GM12878 (cell line): ENCODE measurements at regions not wholly inside any gene's neighbourhood (a gene's known extent, or its start where the extent isn't known, plus 50 kb on each side); places are given as distances from the start of the nearest gene placed in this dataset.

Source experiments
- ATAC-seq: fragments of 200-7000 bp; cut with Tn5 transposase; 3 replicates; pipeline ENCODE4 v1.9.1; 2020; ENCODE audit warnings: mild to moderate bottlenecking, moderate library complexity
- BruUV-seq: library from RNA; stranded (reverse); fragments of 400-500 nt; replicated peaks from 2 replicates; lab custom pipeline; 2021; lab: Mats Ljungman, UMichigan
- CTCF ChIA-PET: fragments of 300-600 bp; sonication (Branson Sonifier 250); formaldehyde crosslinking; extraction: SDS; loops from one replicate; lab custom pipeline; 2021; ENCODE audit warnings: inconsistent platforms; lab: Yijun Ruan, JAX
- POLR2A ChIA-PET: fragments of 350-600 bp; formaldehyde crosslinking; extraction: SDS; loops from one replicate; lab custom pipeline; 2021; ENCODE audit warnings: inconsistent platforms; lab: Charles Lee
- RAD21 ChIA-PET: fragments of 300-600 bp; sonication (Branson Sonifier 250); formaldehyde crosslinking; loops from one replicate; lab custom pipeline; 2023; ENCODE audit warnings: antibody characterized with exemption; ENCODE audit not compliant: unreplicated experiment; lab: Charles Lee
- SMC1A ChIA-PET: fragments of 300-600 bp; sonication (Branson Sonifier 250); formaldehyde crosslinking; loops from one replicate; lab custom pipeline; 2023; ENCODE audit not compliant: unreplicated experiment, uncharacterized antibody; lab: Charles Lee
- DNase-seq: peaks from one replicate; pipeline ENCODE4 v3.0.0-alpha.2; 2011; ENCODE audit warnings: low read depth, low spot score
- FAIRE-seq: peaks from 3 replicates; lab custom pipeline; 2011; peaks lifted over from hg19 to GRCh38; lab: Jason Lieb, UNC
- H2AFZ ChIP-seq: 2 replicates; pipeline ENCODE4 v1.6.0; 2011; ENCODE audit warnings: low read depth, low read length, control low read depth; ENCODE audit not compliant: control insufficient read depth
- H3K27ac ChIP-seq: 2 replicates; pipeline ENCODE4 v1.5.1; 2011; ENCODE audit warnings: control low read depth; ENCODE audit not compliant: control insufficient read depth, insufficient read depth
- H3K27me3 ChIP-seq, 2 experiments: replicated peaks in 1 of 2; 2 replicates each; pipeline versions ENCODE4 v1.6.0 to v1.6.1; 2011; ENCODE audit warnings: low read length in 1 of 2; ENCODE audit not compliant: control insufficient read depth in 2 of 2, insufficient read depth in 2 of 2
- H3K36me3 ChIP-seq, 2 experiments: 2 replicates each; pipeline ENCODE4 v1.5.1; 2011; ENCODE audit warnings: low read length in 1 of 2; ENCODE audit not compliant: control insufficient read depth in 2 of 2, insufficient read depth in 2 of 2
- H3K4me1 ChIP-seq: 2 replicates; pipeline ENCODE4 v1.6.1; 2011; ENCODE audit warnings: mild to moderate bottlenecking, low read length, moderate library complexity, mixed read lengths; ENCODE audit not compliant: control insufficient read depth, insufficient read depth
- H3K4me2 ChIP-seq: 2 replicates; pipeline ENCODE4 v1.6.0; 2011; ENCODE audit warnings: control low read depth; ENCODE audit not compliant: control insufficient read depth, insufficient read depth
- H3K4me3 ChIP-seq: fragments of 200-600 bp; sonication (generic); 2 replicates; pipeline ENCODE4 v1.5.1; 2016
- H3K79me2 ChIP-seq: 2 replicates; pipeline ENCODE4 v1.6.0; 2011; ENCODE audit warnings: low read length; ENCODE audit not compliant: control insufficient read depth, insufficient read depth
- H3K9ac ChIP-seq: 2 replicates; pipeline ENCODE4 v1.8.0; 2011; ENCODE audit warnings: low read length, control low read depth, mixed read lengths; ENCODE audit not compliant: control insufficient read depth, insufficient read depth
- H3K9me3 ChIP-seq: replicated peaks from 3 replicates; pipeline ENCODE4 v1.5.1; 2011; ENCODE audit warnings: mild to moderate bottlenecking, low read length; ENCODE audit not compliant: control insufficient read depth, insufficient read depth
- H4K20me1 ChIP-seq: 2 replicates; pipeline ENCODE4 v1.6.0; 2011; ENCODE audit not compliant: control insufficient read depth, insufficient read depth
- ATF2 ChIP-seq: IDR thresholded peaks from 2 replicates; pipeline ENCODE4 v1.6.1; 2012; ENCODE audit warnings: low read length, inconsistent platforms
- CHD4 ChIP-seq: fragments of 200-600 bp; sonication (generic); IDR thresholded peaks from 2 replicates; pipeline ENCODE4 v1.6.1; 2016; ENCODE audit warnings: mild to moderate bottlenecking
- EGR1 ChIP-seq, 2 experiments: IDR thresholded peaks; 1 replicate in 1 of 2; 2 replicates in 1 of 2; pipeline ENCODE4 v1.6.1; 2011 to 2012; ENCODE audit warnings: low read depth in 2 of 2, low read length in 2 of 2, borderline replicate concordance in 1 of 2, mild to moderate bottlenecking in 1 of 2, moderate library complexity in 1 of 2
- FOXM1 ChIP-seq: IDR thresholded peaks from 2 replicates; pipeline ENCODE4 v1.6.1; 2012; ENCODE audit warnings: low read depth, mild to moderate bottlenecking, inconsistent platforms, low read length, moderate library complexity
- IRF3 ChIP-seq: fragments of 450-650 bp; IDR thresholded peaks from 2 replicates; pipeline ENCODE4 v1.6.1; 2014; ENCODE audit warnings: mild to moderate bottlenecking
- NFXL1 ChIP-seq: fragments of 450-650 bp; IDR thresholded peaks from 2 replicates; pipeline ENCODE4 v1.6.1; 2017; ENCODE audit warnings: antibody characterized with exemption, mild to moderate bottlenecking, borderline replicate concordance
- NFYB ChIP-seq: IDR thresholded peaks from 2 replicates; pipeline ENCODE4 v1.6.1; 2011; ENCODE audit warnings: low read depth, mild to moderate bottlenecking, low read length, improper control_type of control experiment, moderate library complexity; ENCODE audit not compliant: insufficient read depth
- NRF1 ChIP-seq: conservative IDR thresholded peaks from 2 replicates; pipeline ENCODE4 v1.6.1; 2011; ENCODE audit warnings: mild to moderate bottlenecking, low read depth, low read length, improper control_type of control experiment
- RUNX3 ChIP-seq: IDR thresholded peaks from 2 replicates; pipeline ENCODE4 v1.6.1; 2012; ENCODE audit warnings: low read length, inconsistent platforms
- SMAD5 ChIP-seq: IDR thresholded peaks from 2 replicates; pipeline ENCODE4 v1.6.1; 2016; ENCODE audit warnings: antibody characterized with exemption, low read depth
- SREBF1 ChIP-seq: IDR thresholded peaks from 2 replicates; pipeline ENCODE4 v1.6.1; 2012; ENCODE audit warnings: mild to moderate bottlenecking, low read length
- TARDBP ChIP-seq: IDR thresholded peaks from 2 replicates; pipeline ENCODE4 v1.6.1; 2016; ENCODE audit warnings: borderline replicate concordance
- USF1 ChIP-seq: IDR thresholded peaks from 2 replicates; pipeline ENCODE4 v1.6.1; 2011; ENCODE audit warnings: borderline replicate concordance, low read depth, mild to moderate bottlenecking, moderate library complexity, mixed read lengths, low read length; ENCODE audit not compliant: insufficient read depth; ENCODE audit errors: extremely low read length
- ZNF592 ChIP-seq: fragments of 450-650 bp; IDR thresholded peaks from 2 replicates; pipeline ENCODE4 v1.6.1; 2017; ENCODE audit warnings: mild to moderate bottlenecking, moderate library complexity
- WGBS: methylation state at CpG from one replicate; pipeline ENCODE4 v1.1.6; 2016; ENCODE audit warnings: low lambda C conversion rate; ENCODE audit not compliant: insufficient replicate concordance, insufficient coverage; ENCODE audit errors: missing lambda C conversion rate; 5-methylcytosine and 5-hydroxymethylcytosine counted together
- in situ Hi-C: fragments of 300-500 bp; cut with MboI; formaldehyde crosslinking; loops from 9 replicates; pipeline ENCODE4 v1.14.3; 2018; ENCODE audit warnings: mixed read lengths
- intact Hi-C: fragments of 100-400 bp; cut with micrococcal nuclease; formaldehyde crosslinking; loops from one replicate; pipeline ENCODE4 v1.14.2; 2022; ENCODE audit not compliant: unreplicated experiment

- Histone ChIP-seq H4K20me1 (no peaks in the 10 kb centered on the region), H3K27me3 (no peaks in the 10 kb centered on the region), H3K4me1 (no peaks in the 10 kb centered on the region), H3K27ac (no peak overlapping the region), H3K36me3 (no peaks in the 10 kb centered on the region), H3K9ac (no peak overlapping the region), H3K4me2 (no peak overlapping the region), H3K9me3 (no peaks in the 10 kb centered on the region; the same call in 2 of the 3 replicates), H3K79me2 (no peaks in the 10 kb centered on the region), H2AFZ (no peak overlapping the region), H3K4me3 (no peak overlapping the region)
- SMC1A ChIA-PET = no interaction called here
- no peak for DNase-seq
- 35% methylated on average over 5 of the region's 5 CpGs for WGBS
- intact Hi-C loops = no loop called here
- FAIRE-seq = no peak
- no TSS peak for BruUV-seq
- in situ Hi-C loops = no loop called here
- ATAC-seq = no peak
- RAD21 ChIA-PET = no interaction called here
- POLR2A ChIA-PET = no interaction called here
- CTCF ChIA-PET = interaction anchor here (1.2 kb wide), 1 partner anchor 237 kb away, joined by 3 read pairs; no protein-coding TSS in a partner anchor
- TF ChIP-seq NRF1 (no peak), SMAD5 (no peak), NFXL1 (no peak), FOXM1 (no peak), ZNF592 (no peak), SREBF1 (no peak), CHD4 (no peak), NFYB (no peak), RUNX3 (no peak), TARDBP (no peak), USF1 (no peak), EGR1 (IDR thresholded peaks at IDR 0.05; ENCODE audit: borderline replicate concordance in 1 of 2, low read depth in 2 of 2, low read length in 2 of 2) (no peak), ATF2 (no peak), IRF3 (no peak)
Measured at GRCh38 chr4:24742773-24743172, 52.6 kb upstream of the SOD3 start.
